Putamen (tissue), 1 donor: ENCODE measurements at regions not wholly inside any gene's neighbourhood (a gene's known extent, or its start where the extent isn't known, plus 50 kb on each side); places are given as distances from the start of the nearest gene placed in this dataset.

Experiments used
- DNase-seq: peaks from one replicate; pipeline ENCODE4 v3.0.0-alpha.2; 2016; ENCODE audit warnings: low spot score

DNA sequence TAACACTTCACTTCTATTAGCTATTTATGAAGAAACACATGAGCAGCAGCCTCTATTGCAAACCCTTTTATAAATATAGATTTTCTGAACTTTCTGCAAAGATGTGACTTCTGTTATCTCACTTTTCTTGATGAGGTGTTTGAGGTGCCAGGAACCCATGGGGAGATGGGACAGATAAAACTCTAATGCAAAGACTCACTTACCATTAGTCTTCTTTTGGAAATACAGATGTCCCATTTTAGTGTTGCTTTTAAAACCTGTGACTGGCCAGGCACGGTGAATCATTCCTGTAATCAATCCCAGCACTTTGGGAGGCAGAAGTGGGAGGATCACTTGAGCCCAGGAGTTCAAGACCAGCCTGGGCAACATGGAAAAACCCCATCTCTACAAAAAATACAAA lies 171.3 kb upstream of the GAS1 start:
- no peak for DNase-seq

DNA sequence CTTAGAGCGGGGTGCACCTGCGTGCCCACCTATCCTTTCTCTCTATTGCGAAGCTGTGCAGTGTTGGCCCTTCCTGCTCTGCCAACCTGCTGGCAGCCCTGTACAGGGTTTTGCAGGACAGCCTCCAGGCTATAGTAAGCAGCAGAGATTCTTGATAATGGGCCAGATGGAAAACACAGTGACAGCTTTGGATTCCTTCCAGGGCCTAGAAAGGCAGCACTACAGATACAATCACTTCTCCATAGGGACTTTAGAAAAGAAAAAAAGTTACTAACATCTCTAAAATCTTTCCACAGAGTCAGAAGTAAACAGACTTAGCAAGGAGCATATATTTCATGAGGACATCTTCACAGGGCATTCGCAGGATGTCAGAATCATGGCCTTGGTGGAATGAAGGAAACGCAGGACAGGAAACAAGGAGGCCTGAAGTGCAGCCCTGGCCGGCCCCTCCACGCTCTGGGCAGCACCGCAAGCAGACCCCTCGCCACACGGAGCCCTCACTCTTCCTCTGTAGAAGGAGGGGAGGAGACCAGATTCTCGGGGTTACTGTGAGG lies 172.1 kb upstream of the GAS1 start:
- no peak for DNase-seq

DNA sequence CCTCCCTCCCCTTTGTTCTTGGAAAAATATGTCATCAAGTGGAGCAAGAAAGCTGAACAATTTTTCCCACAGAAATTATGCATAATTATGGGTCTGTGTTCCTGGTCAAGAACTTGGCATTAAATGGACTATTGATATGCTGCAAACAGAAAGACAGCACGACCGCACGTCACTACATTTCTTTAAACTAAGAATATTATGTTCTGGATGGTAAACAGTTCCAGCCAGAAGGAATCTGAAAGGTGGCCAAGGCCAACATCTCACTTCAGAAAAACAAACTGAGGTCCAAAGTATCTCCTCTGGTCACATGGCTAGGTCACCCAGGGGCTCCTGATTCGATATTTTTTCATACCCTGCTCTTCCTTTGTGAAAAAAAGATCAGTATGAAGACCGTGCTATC lies 173.3 kb upstream of the GAS1 start:
- no peak for DNase-seq

DNA sequence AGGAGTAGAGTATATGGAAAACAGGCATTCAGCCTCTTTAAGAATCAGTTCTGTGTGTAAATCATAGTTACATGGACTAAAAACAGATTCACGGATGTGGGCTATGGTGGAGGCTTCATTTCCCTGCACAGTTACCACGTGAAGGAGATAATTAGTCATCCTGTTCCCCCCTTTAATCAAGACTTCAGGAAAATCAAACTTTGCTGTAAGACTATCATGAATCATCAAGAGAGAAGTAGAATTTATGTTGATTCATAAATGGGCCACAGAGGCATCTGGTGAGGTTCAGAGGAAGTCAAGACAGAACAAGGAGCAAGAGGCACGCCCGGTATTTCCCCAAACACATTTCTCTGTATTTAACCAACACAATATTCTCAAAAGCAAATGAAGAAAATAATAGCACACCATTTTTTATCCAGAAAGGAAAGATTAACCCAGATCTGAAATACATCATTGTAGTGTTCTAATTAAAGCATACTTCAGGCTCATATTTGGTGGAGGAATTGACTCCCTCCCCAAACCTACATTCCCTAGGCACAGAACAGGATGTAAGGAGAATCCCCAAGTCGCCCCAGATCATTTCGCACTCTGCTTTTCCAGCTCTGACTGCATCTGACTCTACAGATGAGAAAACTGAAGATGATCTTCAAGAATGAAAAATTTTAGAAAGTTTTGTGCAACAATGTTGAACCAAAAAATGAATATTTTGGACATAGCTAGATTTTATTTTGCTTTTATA lies 175.8 kb upstream of the GAS1 start:
- DNase-seq: no peak

DNA sequence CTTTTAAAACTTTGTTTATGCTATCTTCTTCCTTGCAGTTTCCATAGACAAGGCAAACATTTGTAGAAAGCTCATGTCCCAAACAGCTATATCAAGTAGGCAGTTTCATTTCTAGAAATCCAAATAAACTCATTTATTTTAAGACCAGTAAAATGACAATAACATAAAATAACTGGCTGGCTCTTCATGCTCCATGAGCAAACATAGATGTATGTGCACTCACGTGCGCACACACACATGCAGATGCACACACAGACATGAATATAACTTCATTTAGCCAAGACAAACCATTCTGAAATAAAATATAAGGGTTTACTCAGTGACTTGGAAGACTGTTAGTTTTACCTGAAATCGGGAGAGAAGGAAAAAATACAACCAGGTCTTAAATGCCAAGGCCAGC lies 176.5 kb upstream of the GAS1 start:
- no peak for DNase-seq

DNA sequence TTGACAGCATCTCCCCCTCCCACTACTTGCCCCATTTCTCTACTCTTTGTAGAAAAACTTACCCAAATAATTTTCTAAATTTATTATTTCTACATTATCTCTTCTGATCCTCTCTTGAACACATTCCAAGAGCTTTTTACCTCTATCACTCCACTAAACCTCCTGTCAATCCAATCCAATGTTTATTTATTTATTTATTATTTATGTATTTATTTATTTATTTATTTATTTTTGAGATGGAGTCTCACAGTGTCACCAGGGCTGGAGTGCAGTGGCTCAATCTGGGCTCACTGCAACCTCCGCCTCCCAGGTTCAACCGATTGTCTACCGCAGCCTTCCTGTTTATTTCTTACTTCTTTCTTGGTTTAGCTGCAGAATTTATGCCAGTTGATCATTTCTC lies 178.5 kb upstream of the GAS1 start:
- no peak for DNase-seq

DNA sequence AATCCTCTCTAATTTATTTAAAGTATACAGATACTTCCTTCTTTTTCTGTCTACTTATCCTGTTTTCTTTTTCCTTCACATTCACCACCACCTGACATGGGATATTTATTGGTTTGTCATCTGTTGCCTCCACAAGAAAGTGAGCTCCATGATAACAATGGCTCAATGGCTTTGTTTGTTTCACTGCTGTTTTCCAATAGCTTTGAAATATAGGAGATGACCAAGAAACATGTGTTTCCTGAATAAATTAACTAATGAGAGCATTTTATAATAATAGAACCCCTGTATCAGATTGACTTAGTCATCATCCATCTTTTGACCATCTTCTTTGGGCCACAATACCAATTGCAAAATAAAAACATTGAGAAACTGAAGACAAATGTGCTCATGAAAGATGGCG lies 180.2 kb upstream of the GAS1 start:
- DNase-seq: no peak

DNA sequence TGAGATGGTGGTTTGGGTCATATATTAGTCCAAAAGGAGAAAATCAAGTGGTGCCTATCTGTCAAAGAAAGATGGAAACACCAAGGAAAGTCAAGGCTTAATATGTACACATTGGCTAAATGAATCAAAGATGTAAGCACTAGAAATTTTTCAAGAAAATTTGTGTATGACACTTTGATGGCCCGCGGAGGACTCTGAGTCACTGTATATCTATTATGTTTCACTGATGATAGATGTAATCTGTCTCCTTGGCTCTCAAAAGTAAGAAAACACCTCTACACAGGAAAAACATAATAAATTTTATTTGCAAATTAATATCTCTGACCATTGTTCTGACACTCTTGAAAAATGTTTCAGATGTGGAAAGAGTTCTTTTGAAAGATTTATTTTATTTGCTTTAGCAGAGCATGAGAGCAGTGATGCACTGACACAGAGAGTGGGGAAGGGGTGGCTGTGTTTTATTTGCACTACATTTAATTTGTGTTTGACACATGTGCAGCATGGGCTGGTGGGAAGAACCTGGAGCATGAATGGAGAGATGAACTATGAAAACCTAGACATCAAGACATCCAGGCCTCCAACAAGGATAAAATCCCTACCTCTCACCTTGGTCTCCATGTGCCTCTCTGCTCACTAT lies 180.8 kb upstream of the GAS1 start:
- DNase-seq: no peak

DNA sequence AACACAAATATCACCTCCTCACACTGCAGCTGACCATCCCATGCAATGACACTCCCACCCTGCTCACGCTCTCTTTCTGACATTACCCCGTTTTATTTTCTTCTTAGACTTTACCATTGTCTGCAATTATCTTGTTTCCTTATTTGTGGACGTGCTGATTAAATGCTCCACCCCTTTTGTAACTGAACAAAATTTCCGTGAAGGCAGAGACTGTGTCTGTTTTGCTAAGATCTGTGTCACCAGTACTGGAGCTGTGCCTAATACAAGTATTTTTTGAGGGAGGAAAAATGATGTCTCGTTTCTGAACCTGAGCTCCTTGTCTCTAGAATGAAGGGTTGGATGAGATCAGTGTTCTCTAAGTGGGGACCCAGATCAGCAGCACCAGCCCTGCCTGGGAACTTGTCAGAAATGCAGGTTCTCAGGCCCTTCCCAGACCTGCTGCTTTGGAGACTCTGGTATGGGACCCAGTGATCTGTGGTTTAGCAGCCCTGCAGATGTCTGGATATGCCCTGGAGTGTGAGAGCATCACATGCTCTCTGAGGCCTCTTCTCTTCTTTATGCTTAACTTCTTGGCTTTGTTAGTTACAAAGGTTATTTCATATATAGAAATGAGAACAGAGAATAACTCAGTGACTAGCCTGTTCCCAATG lies 181.7 kb upstream of the GAS1 start:
- no peak for DNase-seq

DNA sequence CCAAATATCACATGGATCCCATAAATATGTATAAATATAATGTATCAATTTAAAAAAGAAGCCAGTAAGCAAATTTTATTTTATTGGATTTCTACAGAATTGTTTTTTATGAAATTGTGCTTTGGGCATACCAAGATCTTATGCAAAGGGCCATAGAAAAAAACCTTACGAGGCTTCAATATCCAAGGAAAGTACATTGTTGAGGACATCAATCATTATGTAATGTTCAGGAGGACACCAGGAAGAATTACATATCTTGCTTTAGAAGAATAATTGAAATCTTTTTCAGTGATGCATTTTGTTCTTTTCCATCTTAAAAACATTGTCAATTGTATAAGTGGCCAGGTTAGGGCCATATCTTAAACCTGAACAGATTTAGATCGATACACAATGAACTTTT lies 187.8 kb upstream of the GAS1 start:
- no peak for DNase-seq

DNA sequence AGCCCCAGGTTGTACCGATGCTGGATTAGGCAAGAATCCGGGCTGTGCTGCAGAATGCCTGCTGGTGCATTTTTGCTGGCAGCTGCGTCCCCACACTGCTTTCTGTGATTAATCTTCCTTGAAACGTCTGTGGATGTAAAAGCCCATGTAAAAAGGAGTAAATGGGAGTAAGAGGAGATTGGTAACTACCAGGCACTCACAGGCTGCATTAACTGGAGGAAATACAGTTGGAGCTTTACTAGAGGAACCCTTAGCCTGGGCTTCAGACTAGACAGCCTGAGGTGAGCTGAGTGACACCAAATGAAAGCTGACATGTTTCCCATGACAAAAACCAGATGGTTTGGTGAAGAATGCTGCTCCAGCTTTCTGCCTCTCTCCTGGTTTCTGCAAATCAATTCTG lies 190.4 kb upstream of the GAS1 start:
- DNase-seq: no peak

DNA sequence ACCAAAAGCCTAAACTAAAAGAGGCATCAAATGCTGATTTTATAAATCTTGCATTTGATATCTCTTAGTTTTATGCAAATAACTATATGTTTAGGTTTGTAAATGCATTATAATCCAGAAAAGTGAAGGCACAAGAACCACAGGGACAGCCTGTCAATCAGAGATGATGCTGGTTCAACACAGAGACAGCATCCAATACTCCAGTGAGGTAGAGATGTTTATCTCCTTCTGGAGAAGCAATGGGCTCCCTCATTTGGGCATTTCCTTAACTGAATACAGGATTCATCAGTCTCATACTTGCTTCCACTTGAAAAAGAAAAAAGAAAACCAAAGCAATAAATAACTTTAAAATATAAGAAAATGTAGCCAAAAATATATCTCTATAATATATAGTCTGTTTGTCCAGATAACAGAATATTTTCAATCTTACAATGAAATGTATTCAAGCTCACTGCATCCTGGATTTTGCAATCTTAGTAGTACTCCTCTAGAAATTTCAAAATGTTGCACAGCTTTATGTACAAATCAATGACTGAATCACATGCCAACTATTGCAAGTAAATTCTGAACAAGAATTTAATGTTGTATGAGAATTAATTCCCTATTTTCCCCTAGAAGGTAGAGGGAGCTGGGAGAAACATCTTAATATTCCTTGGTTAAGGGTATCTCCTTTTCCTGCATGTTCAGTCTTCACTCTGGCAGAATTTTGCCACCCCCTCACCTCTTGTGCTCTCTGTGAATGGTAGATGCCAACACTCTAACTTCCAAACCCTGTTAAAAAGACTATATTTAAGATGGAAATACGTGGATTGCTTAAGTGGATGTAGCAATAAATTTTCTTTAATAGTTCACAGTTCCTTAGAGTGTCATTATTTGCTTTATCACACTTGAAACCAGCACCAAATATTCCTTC lies 191.1 kb upstream of the GAS1 start:
- peak; percentile 29 for DNase-seq

DNA sequence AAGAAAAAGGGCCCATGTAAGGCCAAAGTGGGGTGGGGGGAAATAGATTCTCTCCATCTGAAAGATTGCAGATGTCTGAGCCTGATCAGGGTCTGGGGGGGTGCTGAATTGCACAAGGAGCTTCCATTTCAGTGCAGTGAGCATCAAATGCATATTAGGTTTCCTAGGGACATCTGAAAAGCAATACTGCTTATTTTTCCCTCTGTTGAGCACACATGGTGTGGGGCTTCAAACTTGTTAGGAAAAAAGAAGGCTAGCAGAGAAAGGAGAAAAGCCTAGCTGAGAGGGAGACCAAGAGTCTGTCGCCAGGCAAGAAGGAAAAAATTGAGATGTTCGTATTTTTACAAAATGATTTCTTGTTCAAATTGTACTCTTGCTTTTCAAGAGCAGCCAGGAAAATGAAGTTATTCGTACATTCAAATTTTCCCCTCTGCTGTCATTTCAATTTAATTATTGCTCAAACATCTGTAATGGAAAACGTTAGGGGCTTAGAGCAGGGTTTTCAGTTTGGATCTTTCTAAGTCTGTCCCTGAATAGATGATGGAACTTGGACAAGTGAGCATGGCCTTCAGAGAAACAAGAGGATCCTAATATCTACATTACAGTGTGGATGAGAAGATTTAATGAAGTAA lies 191.9 kb upstream of the GAS1 start:
- DNase-seq: no peak

DNA sequence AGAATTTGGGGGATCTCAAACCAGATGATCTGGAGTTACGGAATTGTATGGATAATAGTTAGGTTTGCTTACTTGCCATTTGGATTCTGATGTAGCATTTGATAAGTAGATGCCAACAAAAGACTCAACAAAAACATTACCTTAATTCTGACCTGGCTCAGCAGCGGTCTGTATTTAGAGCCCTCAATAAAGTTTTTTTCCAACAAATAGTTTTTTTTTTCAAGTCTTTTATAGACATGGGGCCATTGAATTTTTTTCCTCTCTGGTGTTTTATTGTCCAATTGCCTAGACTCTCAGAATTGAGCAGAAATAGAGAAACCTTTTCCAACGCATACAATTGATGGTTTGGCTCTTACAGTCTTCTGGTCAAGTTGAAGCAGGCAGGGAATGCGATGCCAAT lies 192.8 kb upstream of the GAS1 start:
- DNase-seq: no peak

DNA sequence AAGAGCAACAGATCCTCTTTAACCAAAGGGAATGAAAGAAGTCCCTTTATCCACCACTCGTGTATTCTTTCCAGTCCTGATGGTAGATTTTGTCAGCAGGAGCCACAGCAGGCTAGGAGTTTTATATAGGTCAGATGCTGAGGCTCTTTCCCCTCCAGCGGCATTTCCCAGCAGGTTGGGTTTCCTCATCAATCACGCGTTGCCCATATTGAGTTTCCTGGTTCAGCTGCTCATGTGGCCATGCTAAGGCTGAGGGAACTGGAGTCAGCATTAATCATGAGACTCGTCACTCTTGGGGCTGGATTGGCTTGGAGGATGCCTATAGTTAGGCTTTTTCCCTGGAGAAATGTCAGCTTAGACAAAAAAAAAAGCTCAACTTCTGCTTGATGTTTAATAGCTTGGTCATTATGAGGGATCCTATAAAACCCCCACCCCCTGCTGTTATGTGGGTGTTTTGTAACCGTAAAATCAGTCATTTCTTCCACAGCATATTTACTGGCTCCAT lies 193.4 kb upstream of the GAS1 start:
- no peak for DNase-seq

DNA sequence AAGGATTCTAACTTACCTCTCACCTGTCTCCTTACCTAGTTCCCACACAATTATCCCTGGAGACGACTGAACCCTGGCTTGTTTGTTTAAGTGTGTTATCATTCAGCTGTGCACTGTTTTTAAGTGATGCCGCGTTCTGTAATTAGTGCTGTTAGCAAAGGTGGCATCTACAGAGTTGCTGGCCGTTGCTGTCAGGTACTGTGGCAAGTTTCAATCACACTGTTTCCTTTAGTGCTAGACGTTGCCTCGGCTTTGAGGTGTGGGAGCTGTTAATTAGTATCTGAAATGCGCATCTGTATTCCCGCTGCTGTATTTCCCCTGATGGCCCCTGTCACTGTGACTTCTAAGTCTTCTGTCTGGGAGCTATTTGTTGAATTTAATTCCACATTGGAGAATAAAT lies 193.8 kb upstream of the GAS1 start:
- no peak for DNase-seq

DNA sequence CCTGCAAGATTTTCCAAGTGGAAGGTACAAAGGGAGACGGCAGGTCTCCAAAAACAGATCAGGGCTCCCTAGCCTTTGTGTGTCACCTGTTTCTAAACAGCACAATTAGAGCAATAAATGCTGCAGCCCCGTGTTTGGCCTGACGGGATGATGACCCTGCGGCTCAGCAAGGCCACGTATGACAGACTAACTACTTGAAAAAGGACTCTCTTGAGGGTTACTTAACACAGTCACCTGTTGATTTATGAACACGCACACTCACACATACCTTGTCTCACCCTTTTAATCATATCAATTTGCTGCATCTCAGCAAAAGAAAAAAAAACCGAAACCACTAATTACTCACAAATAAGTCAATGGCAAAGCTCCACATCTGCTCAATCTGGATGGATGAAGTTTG lies 199.6 kb upstream of the GAS1 start:
- no peak for DNase-seq

DNA sequence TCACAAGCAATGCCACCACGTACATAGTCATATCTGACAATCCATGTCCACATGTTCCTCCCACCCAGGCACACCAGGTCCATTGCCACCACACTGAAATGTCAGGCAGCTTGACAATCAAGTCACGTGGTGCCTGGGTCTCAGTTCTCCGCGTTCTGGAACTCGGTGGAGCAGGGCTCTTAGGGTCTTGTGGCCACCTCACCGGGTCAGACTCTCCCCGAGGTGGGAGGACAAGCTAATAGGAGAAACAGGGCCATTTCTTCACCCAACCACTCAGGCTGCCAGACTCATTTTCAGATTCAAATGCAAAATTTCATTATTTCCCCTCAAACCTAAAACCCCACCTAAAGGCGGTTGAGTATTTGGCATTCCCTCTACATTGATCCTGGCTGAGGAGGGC lies 200.5 kb upstream of the GAS1 start:
- peak; percentile 16 for DNase-seq

DNA sequence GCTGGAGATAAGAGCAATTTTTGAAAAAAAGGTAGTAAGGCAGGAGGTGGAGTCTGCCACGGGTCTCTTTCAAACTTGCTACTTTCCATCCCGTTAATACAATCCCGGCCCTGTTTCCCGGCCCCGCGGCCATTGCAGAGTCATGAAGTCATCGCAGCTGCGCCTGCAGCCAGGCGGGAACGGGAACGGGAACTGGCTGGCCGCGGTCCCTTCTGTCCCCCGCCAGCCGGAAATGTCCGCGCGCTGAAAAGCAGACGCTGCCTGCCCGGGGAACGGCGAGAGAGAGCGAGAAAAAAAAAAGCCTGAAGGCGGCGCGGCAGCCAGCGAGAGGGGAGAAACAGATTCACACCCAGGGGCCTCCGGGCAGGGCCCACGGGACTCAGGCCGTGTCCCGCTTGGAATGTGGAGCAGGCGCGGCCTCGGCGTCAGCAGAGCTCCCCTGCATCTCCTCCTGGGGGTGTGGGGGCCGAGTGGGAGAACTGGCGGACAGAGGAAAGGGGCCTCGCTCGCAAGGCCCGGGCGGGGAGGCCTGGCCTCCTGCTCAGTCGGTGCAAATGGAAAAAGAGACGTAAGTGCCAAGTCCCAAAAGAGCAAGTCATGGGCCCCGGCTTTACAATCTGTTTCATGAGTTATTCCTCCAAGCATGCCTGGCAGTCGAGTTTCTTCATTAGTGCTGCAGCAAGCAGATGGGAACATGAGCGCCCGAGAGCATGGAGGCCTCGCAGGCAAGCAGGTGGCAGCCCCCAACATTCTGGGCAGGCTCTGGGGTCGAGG lies 201.2 kb upstream of the GAS1 start:
- peak; percentile 91 for DNase-seq

DNA sequence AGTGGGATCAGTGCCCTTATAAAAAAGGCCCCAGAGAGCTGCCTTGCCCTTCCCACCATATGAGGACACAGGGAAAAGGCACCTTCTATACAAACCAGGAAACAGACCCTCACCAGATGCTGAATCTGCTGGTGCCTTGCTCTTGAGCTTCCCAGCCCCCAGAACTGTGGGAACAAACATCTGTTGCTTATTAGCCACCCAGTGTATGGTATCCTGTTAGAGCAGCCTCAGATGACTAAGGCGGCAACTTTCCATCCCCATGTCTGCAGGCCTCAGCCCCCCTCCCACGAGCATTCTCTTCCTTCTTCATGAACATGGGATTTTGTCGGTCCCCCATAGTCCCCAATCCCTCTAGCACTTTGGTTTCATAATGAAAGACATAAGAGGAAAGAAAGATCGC lies 202.5 kb upstream of the GAS1 start:
- DNase-seq: no peak

DNA sequence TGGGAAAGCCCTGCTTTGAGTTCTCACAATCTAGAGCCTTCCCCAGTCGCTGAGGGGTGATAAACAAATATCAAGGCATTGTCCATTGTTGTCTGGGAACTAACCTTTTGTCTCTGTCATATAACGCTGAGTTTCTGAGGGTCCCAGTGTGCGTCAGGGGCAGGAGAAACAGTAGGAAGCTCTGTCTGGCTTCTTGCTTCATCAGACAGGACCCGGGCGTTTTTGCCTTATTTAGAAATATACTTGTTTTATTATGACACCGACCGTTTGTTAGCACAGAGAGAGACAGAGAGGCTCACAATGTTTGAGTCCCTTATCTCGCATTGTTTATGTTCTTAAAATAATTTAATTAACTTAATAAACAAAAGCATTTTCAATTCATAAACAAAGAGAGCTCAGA lies 204.9 kb upstream of the GAS1 start:
- no peak for DNase-seq
